Mesothelial cell of epicardium (in vitro differentiated cells): ENCODE measurements at regions not wholly inside any gene's neighbourhood (a gene's known extent, or its start where the extent isn't known, plus 50 kb on each side); places are given as distances from the start of the nearest gene placed in this dataset.

Experiments used
- DNase-seq, 2 experiments: peaks; one replicate each; pipeline ENCODE4 v3.0.0; 2021; ENCODE audit warnings: low spot score in 2 of 2; ENCODE audit not compliant: unreplicated experiment in 2 of 2
- H3K27ac Mint-ChIP-seq: 2 replicates; pipeline ENCODE4 v1.8.0; 2021; ENCODE audit warnings: mixed read lengths
- H3K27me3 Mint-ChIP-seq: 2 replicates; pipeline ENCODE4 v1.8.0; 2021; ENCODE audit warnings: low read depth, mixed read lengths
- H3K36me3 Mint-ChIP-seq: 2 replicates; pipeline ENCODE4 v1.8.0; 2021; ENCODE audit warnings: mixed read lengths
- H3K4me1 Mint-ChIP-seq: 2 replicates; pipeline ENCODE4 v1.8.0; 2021; ENCODE audit warnings: mixed read lengths
- H3K4me3 Mint-ChIP-seq: 2 replicates; pipeline ENCODE4 v1.8.0; 2021; ENCODE audit warnings: mild to moderate bottlenecking, moderate library complexity, mixed read lengths
- H3K9me3 Mint-ChIP-seq: 2 replicates; pipeline ENCODE4 v1.8.0; 2021; ENCODE audit warnings: mixed read lengths
- CTCF ChIP-seq: fragments of 200-600 bp; sonication (generic); IDR thresholded peaks from one replicate; pipeline ENCODE4 v1.5.0; 2021; ENCODE audit warnings: antibody characterized with exemption; ENCODE audit not compliant: unreplicated experiment

GRCh38 chr5:73264631-73265030, 91.6 kb downstream of the TMEM174 start:
- Mint-ChIP-seq H3K4me3 (no peak overlapping the region), H3K36me3 (no peaks in the 10 kb centered on the region), H3K27me3 (peaks cover 42% of the 10 kb centered on the region), H3K4me1 (peaks cover 2% of the 10 kb centered on the region), H3K9me3 (no peaks in the 10 kb centered on the region), H3K27ac (no peak overlapping the region)
- no peak for TF ChIP-seq CTCF
- DNase-seq = no peak

DNA sequence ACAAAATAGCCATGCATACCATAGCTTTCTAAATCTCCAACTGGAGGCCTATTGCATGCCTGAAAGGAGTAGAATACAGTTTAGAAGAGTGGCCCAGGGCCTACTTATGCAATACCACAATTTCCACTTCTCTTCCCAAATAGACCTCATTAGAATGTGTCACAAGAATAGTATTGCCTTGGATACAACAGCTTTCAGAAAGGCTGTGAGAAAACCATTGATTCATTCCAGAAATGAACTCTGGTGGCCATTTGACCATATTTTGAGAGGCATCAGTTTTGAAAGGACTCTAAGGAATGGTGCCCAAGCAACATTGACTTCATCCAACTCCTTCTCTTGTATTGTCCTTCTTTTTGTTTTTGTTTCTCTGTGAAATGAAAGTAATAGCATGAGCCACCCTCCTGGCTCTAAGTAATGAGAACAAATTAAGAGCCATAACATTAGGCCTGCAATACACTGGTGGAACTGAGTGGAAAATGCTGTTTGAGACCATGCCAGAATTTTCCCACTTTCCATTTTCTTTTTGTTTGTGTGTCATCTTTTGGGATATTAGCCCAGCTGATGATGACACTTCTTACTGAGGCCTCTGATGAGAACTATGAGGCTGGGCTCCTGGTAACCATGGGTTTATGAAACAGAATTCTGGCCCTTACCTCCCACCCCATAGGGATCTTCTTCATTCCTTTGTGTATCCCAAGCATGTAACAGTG, 90.2 kb downstream of the TMEM174 start:
- Mint-ChIP-seq H3K27me3 (peaks cover 41% of the 10 kb centered on the region), H3K9me3 (no peaks in the 10 kb centered on the region), H3K4me3 (no peak overlapping the region), H3K27ac (no peak overlapping the region), H3K36me3 (no peaks in the 10 kb centered on the region), H3K4me1 (peaks cover 2% of the 10 kb centered on the region)
- no peak for TF ChIP-seq CTCF
- no peak for DNase-seq

- Mint-ChIP-seq H3K27me3 (peaks cover 45% of the 10 kb centered on the region), H3K4me1 (no peaks in the 10 kb centered on the region), H3K4me3 (no peak overlapping the region), H3K9me3 (peaks cover 7% of the 10 kb centered on the region), H3K27ac (no peak overlapping the region), H3K36me3 (no peaks in the 10 kb centered on the region)
- TF ChIP-seq CTCF = no peak
- no peak for DNase-seq
Measured at GRCh38 chr5:73256862-73257261, 83.9 kb downstream of the TMEM174 start.

- Mint-ChIP-seq H3K4me1 (no peaks in the 10 kb centered on the region), H3K27ac (no peak overlapping the region), H3K9me3 (peaks cover 7% of the 10 kb centered on the region), H3K4me3 (no peak overlapping the region), H3K27me3 (peaks cover 44% of the 10 kb centered on the region), H3K36me3 (no peaks in the 10 kb centered on the region)
- TF ChIP-seq CTCF = no peak
- no peak for DNase-seq
Measured at GRCh38 chr5:73256462-73256861, 83.5 kb downstream of the TMEM174 start.

GRCh38 chr5:73256012-73256411, 83.0 kb downstream of the TMEM174 start:
- TF ChIP-seq CTCF = no peak
- H3K9me3 Mint-ChIP-seq = peaks cover 7% of the 10 kb centered on the region
- H3K4me1 Mint-ChIP-seq = no peaks in the 10 kb centered on the region
- peaks cover 43% of the 10 kb centered on the region for H3K27me3 Mint-ChIP-seq
- H3K27ac Mint-ChIP-seq = no peak overlapping the region
- no peak overlapping the region for H3K4me3 Mint-ChIP-seq
- no peak for DNase-seq
- H3K36me3 Mint-ChIP-seq = no peaks in the 10 kb centered on the region
